ENCODE measurements at regions not wholly inside any gene's neighbourhood (a gene's known extent, or its start where the extent isn't known, plus 50 kb on each side); places are given as distances from the start of the nearest gene placed in this dataset.

- no peaks in the 10 kb centered on the region for H3K27me3 ChIP-seq (replicated peaks; ENCODE audit: insufficient read depth, low read depth, low read length, poor library complexity)
- no peak overlapping the region for H3K4me3 ChIP-seq (ENCODE audit: low read depth, low read length, poor library complexity, severe bottlenecking)
- no peaks in the 10 kb centered on the region for H3K4me1 ChIP-seq (ENCODE audit: insufficient read depth, low read length, poor library complexity, severe bottlenecking)
- H3K27ac ChIP-seq (ENCODE audit: low read depth, low read length, poor library complexity, severe bottlenecking), result no peak overlapping the region
- no peaks in the 10 kb centered on the region for H3K36me3 ChIP-seq (ENCODE audit: insufficient read depth, low read length, poor library complexity, severe bottlenecking)
- ChIA-PET POLR2A (ENCODE audit: low non-redundant PET) (no interaction called here), CTCF (no interaction called here)
- H3K9me3 ChIP-seq (ENCODE audit: low read depth, low read length, poor library complexity, severe bottlenecking), result no peaks in the 10 kb centered on the region
- intact Hi-C loops (cut with micrococcal nuclease; ENCODE audit: unreplicated experiment), result no loop called here
- TF ChIP-seq EZH2 (IDR thresholded peaks at IDR 0.05; ENCODE audit: borderline replicate concordance, low read depth, low read length, poor library complexity, severe bottlenecking) (no peak), CTCF (conservative IDR thresholded peaks at IDR 0.05; ENCODE audit: low read depth, low read length) (no peak)
- DNase-seq (ENCODE audit: low spot score), result no peak
- BruUV-seq (replicated peaks), result no TSS peak
Observed at GRCh38 chr3:162072656-162073164, 576.1 kb downstream of the OTOL1 start.

- H3K27ac ChIP-seq (ENCODE audit: low read depth, low read length, poor library complexity, severe bottlenecking), result no peak overlapping the region
- BruUV-seq (replicated peaks), result no TSS peak
- ChIA-PET POLR2A (ENCODE audit: low non-redundant PET) (no interaction called here), CTCF (no interaction called here)
- no peaks in the 10 kb centered on the region for H3K27me3 ChIP-seq (replicated peaks; ENCODE audit: insufficient read depth, low read depth, low read length, poor library complexity)
- H3K4me1 ChIP-seq (ENCODE audit: insufficient read depth, low read length, poor library complexity, severe bottlenecking), result no peaks in the 10 kb centered on the region
- no peak overlapping the region for H3K4me3 ChIP-seq (ENCODE audit: low read depth, low read length, poor library complexity, severe bottlenecking)
- H3K36me3 ChIP-seq (ENCODE audit: insufficient read depth, low read length, poor library complexity, severe bottlenecking), result no peaks in the 10 kb centered on the region
- intact Hi-C loops (cut with micrococcal nuclease; ENCODE audit: unreplicated experiment), result no loop called here
- no peak for DNase-seq (ENCODE audit: low spot score)
- TF ChIP-seq EZH2 (IDR thresholded peaks at IDR 0.05; ENCODE audit: borderline replicate concordance, low read depth, low read length, poor library complexity, severe bottlenecking) (no peak), CTCF (conservative IDR thresholded peaks at IDR 0.05; ENCODE audit: low read depth, low read length) (no peak)
- no peaks in the 10 kb centered on the region for H3K9me3 ChIP-seq (ENCODE audit: low read depth, low read length, poor library complexity, severe bottlenecking)
Observed at GRCh38 chr3:162073422-162073975, 576.9 kb downstream of the OTOL1 start.

- BruUV-seq (replicated peaks), result no TSS peak
- TF ChIP-seq CTCF (conservative IDR thresholded peaks at IDR 0.05; ENCODE audit: low read depth, low read length), result no peak
- TF ChIP-seq EZH2 (IDR thresholded peaks at IDR 0.05; ENCODE audit: borderline replicate concordance, low read depth, low read length, poor library complexity, severe bottlenecking), result no peak
- DNase-seq (ENCODE audit: low spot score), result no peak
- POLR2A ChIA-PET (ENCODE audit: low non-redundant PET), result no interaction called here
- Histone ChIP-seq H3K4me3 (ENCODE audit: low read depth, low read length, poor library complexity, severe bottlenecking) (no peak overlapping the region), H3K27ac (ENCODE audit: low read depth, low read length, poor library complexity, severe bottlenecking) (no peak overlapping the region), H3K27me3 (replicated peaks; ENCODE audit: insufficient read depth, low read depth, low read length, poor library complexity) (no peaks in the 10 kb centered on the region), H3K9me3 (ENCODE audit: low read depth, low read length, poor library complexity, severe bottlenecking) (no peaks in the 10 kb centered on the region), H3K4me1 (ENCODE audit: insufficient read depth, low read length, poor library complexity, severe bottlenecking) (no peaks in the 10 kb centered on the region), H3K36me3 (ENCODE audit: insufficient read depth, low read length, poor library complexity, severe bottlenecking) (no peaks in the 10 kb centered on the region)
- CTCF ChIA-PET, result no interaction called here
- intact Hi-C loops (cut with micrococcal nuclease; ENCODE audit: unreplicated experiment), result no loop called here
Observed at GRCh38 chr3:162077108-162077507, 580.5 kb downstream of the OTOL1 start.

Data from A673 (cell line).